NCI-H146 treated with DMSO at 0.1 percent for 48 hours (cell line): ENCODE measurements at regions not wholly inside any gene's neighbourhood (a gene's known extent, or its start where the extent isn't known, plus 50 kb on each side); places are given as distances from the start of the nearest gene placed in this dataset.
"Not testable (repeated sequence)": the region's sequence is repeated elsewhere in the genome, so short reads cannot be mapped to it uniquely, and the experiment has no call there.

ENCODE experiments used
- DNase-seq: peaks from one replicate; lab custom pipeline; 2025; ENCODE audit not compliant: unreplicated experiment; lab: John Stamatoyannopoulos, UW

GRCh38 chr14:105690671-105691070 is 164.3 kb downstream of the TMEM121 start:
- no peak for DNase-seq

GRCh38 chr14:105691321-105692109 is 165.1 kb downstream of the TMEM121 start:
- DNase-seq: not testable (repeated sequence)

DNA sequence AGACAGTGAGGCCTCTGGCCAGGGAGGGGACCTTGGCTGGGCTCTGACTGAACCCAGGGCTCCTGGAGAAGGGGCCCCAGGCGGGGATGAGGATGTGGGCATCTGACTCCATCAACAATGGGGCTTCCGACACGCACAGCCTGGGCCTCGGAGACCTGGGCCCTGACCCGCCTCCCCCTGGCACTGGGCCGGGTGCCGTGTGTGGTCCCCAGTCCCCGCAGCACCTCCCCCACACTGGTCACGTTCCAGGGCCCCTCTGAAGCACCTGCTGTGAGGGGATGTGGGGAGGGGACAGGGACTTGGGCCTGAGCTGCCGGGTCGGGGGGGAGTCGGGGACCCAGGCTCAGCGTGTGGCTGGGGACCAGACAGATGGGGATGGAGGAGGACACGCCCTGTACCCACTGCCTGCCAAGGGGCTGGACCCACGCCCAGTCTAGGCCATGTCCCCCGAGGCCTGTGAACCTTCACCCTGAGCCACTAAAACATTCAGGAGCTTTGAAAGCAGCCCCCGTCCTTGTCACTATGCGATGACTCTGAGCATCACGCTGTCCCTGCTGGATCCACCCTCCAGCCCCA is 165.8 kb downstream of the TMEM121 start:
- not testable (repeated sequence) for DNase-seq

DNA sequence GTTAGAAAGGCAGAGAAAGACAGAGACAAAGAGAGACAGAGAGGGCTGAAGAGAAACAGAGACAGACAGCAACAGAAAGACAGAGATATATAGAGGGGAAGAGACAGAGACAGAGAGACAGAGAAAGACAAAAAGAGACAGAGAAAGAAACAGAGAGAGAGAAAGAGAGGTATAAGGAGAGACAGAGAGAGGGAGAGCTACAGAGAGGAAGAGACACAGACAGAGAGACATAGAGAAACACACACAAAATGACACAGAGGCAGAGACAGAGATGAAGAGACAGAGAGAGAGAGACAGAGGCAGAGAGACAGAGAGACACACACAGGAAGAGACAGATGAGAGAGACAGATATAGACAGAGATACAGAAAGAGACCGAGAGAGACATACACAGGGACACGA is 168.6 kb downstream of the TMEM121 start:
- DNase-seq: no peak

DNA sequence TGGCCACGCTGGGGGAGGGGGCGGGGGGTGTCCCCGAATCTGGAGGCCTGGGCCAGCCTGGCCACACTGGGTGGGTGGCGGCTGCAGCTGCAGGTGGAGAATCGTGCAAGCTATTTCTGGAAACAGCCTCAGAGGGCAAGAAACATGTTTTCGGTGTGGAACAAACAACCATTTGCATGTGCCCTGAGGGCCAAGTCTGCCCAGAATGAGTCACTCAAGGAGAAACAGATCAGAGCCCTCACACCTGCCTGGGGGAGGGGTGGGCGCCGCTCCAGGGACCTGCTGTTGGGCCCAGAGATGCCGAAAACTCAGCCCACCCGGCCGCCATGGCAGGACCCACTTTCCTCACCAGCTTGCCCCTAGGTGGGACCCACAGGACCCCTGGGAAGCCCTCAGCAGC is 170.0 kb downstream of the TMEM121 start:
- DNase-seq: not testable (repeated sequence)

- not testable (repeated sequence) for DNase-seq
These were observed 171.0 kb downstream of the TMEM121 start for GRCh38 chr14:105697414-105697813.

DNA sequence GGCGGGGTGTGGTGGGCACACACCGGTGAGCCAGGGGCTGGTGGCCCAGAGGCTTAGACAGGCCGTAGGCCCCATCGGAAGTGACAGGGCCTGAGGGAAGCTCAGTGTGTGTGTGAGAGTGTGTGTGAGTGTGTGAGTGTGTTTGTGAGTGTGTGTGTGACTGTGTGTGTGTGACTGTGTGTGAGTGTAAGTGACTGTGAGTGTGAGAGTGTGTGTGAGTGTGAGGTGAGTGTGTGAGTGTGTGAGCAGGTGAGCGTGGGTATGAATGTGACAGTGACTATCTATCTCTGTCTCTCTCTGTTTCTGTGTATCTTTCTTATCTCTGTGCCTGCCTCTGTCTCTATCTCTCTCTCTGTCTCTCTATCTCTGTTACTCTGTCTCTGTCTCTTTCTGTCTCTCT is 171.6 kb downstream of the TMEM121 start:
- not testable (repeated sequence) for DNase-seq

DNA sequence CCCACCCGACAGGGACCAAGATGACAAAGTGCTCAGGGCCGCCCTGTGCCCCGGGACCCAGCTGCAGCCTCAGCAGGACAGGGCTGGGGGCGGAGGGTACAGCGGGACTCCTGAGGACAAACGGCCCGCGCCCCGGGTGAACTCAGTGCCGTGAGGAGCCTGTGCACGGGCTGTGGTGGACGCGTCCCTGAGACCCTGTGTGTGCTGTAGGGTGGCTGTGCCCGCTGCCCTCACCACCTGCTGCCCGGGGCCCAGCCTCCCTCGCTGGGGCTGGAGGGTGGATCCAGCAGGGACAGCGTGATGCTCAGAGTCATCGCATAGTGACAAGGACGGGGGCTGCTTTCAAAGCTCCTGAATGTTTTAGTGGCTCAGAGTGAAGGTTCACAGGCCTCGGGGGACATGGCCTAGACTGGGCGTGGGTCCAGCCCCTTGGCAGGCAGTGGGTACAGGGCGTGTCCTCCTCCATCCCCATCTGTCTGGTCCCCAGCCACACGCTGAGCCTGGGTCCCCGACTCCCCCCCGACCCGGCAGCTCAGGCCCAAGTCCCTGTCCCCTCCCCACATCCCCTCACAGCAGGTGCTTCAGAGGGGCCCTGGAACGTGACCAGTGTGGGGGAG is 172.7 kb downstream of the TMEM121 start:
- DNase-seq: not testable (repeated sequence)

GRCh38 chr14:105699706-105700105 is 173.3 kb downstream of the TMEM121 start:
- DNase-seq: not testable (repeated sequence)

- not testable (repeated sequence) for DNase-seq
These were observed 173.8 kb downstream of the TMEM121 start for GRCh38 chr14:105700146-105700545.

- DNase-seq: no peak
These were observed 174.4 kb downstream of the TMEM121 start for GRCh38 chr14:105700622-105701288.

DNA sequence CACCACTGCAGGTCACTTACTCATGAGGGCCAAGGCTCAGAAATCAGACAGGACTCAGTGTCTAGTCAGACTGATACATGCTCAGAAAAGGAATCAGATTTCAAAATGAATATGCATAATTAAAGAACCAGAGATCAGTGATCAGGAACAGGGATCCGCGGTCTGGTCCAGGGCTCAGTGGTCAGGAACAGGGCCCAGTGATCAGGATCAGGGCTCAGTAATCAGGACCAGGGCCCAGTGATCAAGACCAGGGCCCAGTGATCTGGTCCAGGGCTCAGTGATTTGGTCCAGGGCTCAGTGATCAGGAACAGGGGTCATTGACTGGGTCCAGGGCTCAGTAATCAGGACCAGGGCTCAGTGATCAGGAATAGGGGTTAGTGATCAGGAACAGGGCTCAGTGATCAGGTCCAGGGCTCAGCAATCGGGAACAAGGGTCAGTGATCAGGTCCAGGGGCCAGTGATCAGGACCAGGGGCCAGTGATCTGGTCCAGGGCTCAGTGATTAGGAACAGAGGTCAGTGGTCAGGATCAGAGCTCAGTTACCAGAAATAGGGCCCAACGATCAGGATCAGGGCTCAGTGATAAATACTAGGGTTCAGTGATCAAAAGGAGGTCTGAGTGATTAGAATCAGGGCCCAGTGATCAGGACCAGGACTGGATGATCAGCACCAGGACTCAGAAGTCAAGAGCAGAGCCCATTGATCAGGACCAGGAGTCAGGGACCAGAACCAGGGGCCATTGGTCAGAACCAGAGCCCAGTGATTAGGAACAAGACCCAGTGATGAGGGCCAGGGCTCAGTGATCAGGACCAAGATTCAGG is 175.3 kb downstream of the TMEM121 start:
- no peak for DNase-seq

GRCh38 chr14:105702275-105702817 is 176.0 kb downstream of the TMEM121 start:
- no peak for DNase-seq

- DNase-seq: not testable (repeated sequence)
These were observed 176.8 kb downstream of the TMEM121 start for GRCh38 chr14:105703044-105703665.

GRCh38 chr14:105704091-105704490 is 177.7 kb downstream of the TMEM121 start:
- not testable (repeated sequence) for DNase-seq

GRCh38 chr14:105704492-105704891 is 178.1 kb downstream of the TMEM121 start:
- not testable (repeated sequence) for DNase-seq

GRCh38 chr14:105705512-105705861 is 179.1 kb downstream of the TMEM121 start:
- not testable (repeated sequence) for DNase-seq

GRCh38 chr14:105705862-105706700 is 179.7 kb downstream of the TMEM121 start:
- DNase-seq: not testable (repeated sequence)

- not testable (repeated sequence) for DNase-seq
These were observed 180.3 kb downstream of the TMEM121 start for GRCh38 chr14:105706701-105707019.
